Right lobe of liver (tissue), 6 donors: ENCODE measurements at regions not wholly inside any gene's neighbourhood (a gene's known extent, or its start where the extent isn't known, plus 50 kb on each side); places are given as distances from the start of the nearest gene placed in this dataset.
"Not testable (repeated sequence)": the region's sequence is repeated elsewhere in the genome, so short reads cannot be mapped to it uniquely, and the experiment has no call there.

Experiments
- ATAC-seq, 4 donors: fragments of 200-7000 bp; cut with Tn5 transposase; one replicate each; pipeline ENCODE4 v1.9.1; 2020; ENCODE audit warnings: mild to moderate bottlenecking in 4 of 4, moderate library complexity in 4 of 4
- DNase-seq, 3 donors: peaks; one replicate each; pipeline ENCODE4 v3.0.0-alpha.2; 2020
- H3K27ac ChIP-seq, 3 donors: fragments of 200-600 bp; one replicate each; pipeline ENCODE4 v1.8.0; 2022
- H3K27me3 ChIP-seq, 2 donors: fragments of 200-600 bp; one replicate each; pipeline ENCODE4 v1.8.0; 2022
- H3K36me3 ChIP-seq, 4 donors: fragments of 200-600 bp; sonication (generic) in 1 of 4; one replicate each; pipeline versions ENCODE4 v1.5.1 to v1.8.0; 2017 to 2022; ENCODE audit warnings: control low read depth in 1 of 4
- H3K4me1 ChIP-seq, 4 donors: fragments of 200-600 bp; sonication (generic) in 1 of 4; one replicate each; pipeline versions ENCODE4 v1.5.1 to v1.8.0; 2017 to 2022; ENCODE audit warnings: control low read depth in 1 of 4
- H3K4me3 ChIP-seq, 3 donors: fragments of 200-600 bp; one replicate each; pipeline ENCODE4 v1.8.0; 2022
- H3K9me3 ChIP-seq, 4 donors: fragments of 200-600 bp; sonication (generic) in 1 of 4; one replicate each; pipeline versions ENCODE4 v1.5.1 to v1.8.0; 2017 to 2022; ENCODE audit warnings: control low read depth in 1 of 4
- CTCF ChIP-seq, 4 donors: fragments of 200-600 bp in 3 of 4; fragments of 450-650 bp in 1 of 4; IDR thresholded peaks; one replicate each; pipeline versions ENCODE4 v1.5.1 to v1.8.0; 2016 to 2022; ENCODE audit warnings: antibody characterized with exemption in 4 of 4, mild to moderate bottlenecking in 2 of 4
- POLR2A ChIP-seq: fragments of 450-650 bp; IDR thresholded peaks from one replicate; pipeline ENCODE4 v1.6.1; 2017; ENCODE audit warnings: antibody characterized with exemption, mild to moderate bottlenecking
- WGBS: methylation state at CpG from one replicate; pipeline ENCODE4 v1.1.6; 2018; ENCODE audit warnings: low coverage, low lambda C conversion rate; ENCODE audit not compliant: insufficient coverage; ENCODE audit errors: missing lambda C conversion rate; 5-methylcytosine and 5-hydroxymethylcytosine counted together
- intact Hi-C, 2 donors: fragments of 100-400 bp; cut with DNase I; formaldehyde crosslinking; loops; one replicate each; pipeline versions ENCODE4 v1.11.2 to v1.14.1; 2022
- donor health status: DM: no; HTN: yes; CAD: no.
- donor health status: DM: no; HTN: no; CAD: no.
- donor health status: DM: no; HTN: no; CAD: no.
- donor health status: DM: no; HTN: yes; CAD: no.
- donor health status: DM: no; HTN: yes; CAD: no.

DNA sequence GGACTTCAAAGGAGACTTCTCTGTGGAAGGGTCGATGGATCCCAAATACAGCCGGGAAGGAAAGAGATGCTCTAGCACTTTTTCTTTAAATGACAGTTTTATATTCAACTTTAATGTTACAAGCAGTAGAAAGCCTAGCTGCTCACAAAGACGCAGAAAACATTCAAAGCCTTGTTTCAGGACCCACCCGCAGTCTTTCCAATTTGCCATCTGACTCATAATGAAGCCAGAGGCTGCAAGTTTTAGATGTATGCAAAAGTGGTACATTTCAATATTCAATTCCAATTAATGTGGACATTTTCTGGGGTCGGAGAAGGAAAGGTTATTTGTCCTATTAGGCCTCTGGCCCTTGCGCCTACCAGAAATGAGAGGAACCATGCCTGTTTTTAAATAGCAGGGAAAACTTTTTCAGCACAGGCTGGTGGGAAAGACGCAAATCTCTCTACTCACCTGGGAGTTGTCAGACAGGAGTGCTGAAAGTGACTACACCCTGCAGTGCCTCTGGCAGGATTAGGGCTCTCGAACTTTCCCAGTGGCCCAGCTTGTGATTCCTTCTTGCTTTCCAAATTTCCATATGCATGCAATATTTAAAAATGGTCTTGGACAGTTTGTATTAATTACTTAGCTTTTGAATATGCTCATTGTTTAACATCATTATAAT, 117.4 kb upstream of the MBNL1 start:
- no peak for DNase-seq
- no peaks in the 10 kb centered on the region for H3K36me3 ChIP-seq
- 62% methylated on average over 7 of the region's 8 CpGs for WGBS
- intact Hi-C loops, result no loop called here
- H3K27ac ChIP-seq, result no peak overlapping the region
- H3K9me3 ChIP-seq, result no peaks in the 10 kb centered on the region
- TF ChIP-seq CTCF (IDR thresholded peaks at IDR 0.05), result no peak
- no peak for TF ChIP-seq POLR2A
- no peaks in the 10 kb centered on the region for H3K4me1 ChIP-seq
- no peaks in the 10 kb centered on the region for H3K27me3 ChIP-seq
- no peak for ATAC-seq
- no peak overlapping the region for H3K4me3 ChIP-seq

DNA sequence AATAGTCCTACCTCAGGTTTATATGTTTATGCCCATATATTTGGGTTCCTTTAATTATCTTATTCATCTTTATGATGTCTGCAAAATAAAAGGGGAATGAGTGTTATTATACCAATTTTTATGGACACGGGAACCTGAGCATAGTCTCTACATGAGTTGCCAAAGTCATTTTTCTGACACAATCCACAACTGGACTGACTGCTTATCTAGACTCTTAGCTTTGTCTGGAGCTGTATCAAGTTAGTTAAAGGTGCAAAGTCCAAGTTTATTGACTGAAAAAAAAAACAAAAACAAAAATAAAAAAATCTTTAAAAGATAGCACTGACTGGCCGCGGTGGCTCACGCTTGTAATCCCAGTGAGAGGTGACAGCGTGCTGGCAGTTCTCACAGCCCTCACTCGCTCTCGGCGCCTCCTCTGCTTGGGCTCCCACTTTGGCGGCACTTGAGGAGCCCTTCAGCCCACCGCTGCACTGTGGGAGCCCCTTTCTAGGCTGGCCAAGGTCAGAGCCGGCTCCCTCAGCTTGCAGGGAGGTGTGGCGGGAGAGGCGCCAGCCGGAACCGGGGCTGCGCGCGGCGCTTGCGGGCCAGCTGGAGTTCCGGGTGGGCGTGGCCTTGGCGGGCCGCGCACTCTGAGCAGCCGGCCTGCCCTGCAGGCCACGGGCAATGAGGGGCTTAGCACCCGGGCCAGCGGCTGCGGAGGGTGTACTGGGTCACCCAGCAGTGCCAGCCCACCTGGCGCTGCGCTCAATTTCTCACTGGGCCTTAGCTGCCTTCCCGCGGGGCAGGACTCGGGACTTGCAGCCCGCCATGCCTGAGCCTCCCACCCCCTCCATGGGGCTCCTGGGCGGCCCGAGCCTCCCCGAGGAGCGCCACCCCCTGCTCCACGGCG, 116.6 kb upstream of the MBNL1 start:
- ATAC-seq, H3K36me3 ChIP-seq, H3K4me1 ChIP-seq, H3K4me3 ChIP-seq, H3K9me3 ChIP-seq, H3K27ac ChIP-seq, DNase-seq, H3K27me3 ChIP-seq, intact Hi-C loops: not testable (repeated sequence)
- WGBS, result 77% methylated on average over 8 of the region's 42 CpGs

DNA sequence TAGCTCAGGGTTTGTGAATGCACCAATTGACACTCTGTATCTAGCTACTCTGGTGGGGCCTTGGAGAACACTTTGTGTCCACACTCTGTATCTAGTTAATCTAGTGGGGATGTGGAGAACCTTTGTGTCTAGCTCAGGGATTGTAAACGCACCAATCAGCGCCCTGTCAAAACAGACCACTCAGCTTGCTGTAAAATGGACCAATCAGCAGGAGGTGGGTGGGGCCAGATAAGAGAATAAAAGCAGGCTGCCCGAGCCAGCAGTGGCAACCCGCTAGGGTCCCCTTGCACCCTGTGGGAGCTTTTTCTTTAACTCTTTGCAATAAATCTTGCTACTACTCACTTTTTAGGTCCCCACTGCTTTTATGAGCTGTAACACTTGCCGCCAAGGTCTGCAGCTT, 115.6 kb upstream of the MBNL1 start:
- not testable (repeated sequence) for H3K27ac ChIP-seq, H3K4me3 ChIP-seq
- WGBS, result 96% methylated on average over 3 of the region's 5 CpGs

GRCh38 chr3:152155246-152156020, 113.3 kb upstream of the MBNL1 start:
- no peaks in the 10 kb centered on the region for H3K9me3 ChIP-seq
- H3K27ac ChIP-seq, result no peak overlapping the region
- TF ChIP-seq CTCF (IDR thresholded peaks at IDR 0.05), result no peak
- no peak for TF ChIP-seq POLR2A
- no peaks in the 10 kb centered on the region for H3K36me3 ChIP-seq
- ATAC-seq, result no peak
- no peaks in the 10 kb centered on the region for H3K4me1 ChIP-seq
- no peak overlapping the region for H3K4me3 ChIP-seq
- intact Hi-C loops, result no loop called here
- 79% methylated on average over 5 of the region's 5 CpGs for WGBS
- DNase-seq, result no peak
- H3K27me3 ChIP-seq, result no peaks in the 10 kb centered on the region

More for the DNA sequence above, 115.6 kb upstream of the MBNL1 start:
- H3K4me1 ChIP-seq, ATAC-seq, DNase-seq, intact Hi-C loops, H3K36me3 ChIP-seq, H3K9me3 ChIP-seq, H3K27me3 ChIP-seq: not testable (repeated sequence)

DNA sequence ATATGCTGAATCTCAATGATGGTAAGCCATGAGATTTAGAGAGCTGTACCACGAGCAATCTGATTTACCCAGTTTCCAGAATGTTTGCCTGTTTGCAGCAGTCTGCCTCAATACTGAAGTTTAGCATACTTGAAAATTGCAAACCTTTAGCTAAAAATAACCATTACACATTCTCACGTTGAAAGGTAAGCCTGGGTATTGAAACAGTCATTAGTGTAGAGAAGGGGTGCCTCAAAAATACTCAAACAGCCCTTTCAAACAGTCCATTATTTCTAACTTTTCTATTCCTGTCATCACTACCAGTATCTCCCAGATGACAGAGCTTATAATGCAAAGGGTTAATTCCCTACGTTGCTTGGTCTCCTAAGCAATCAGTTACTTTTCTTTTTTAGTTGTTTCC, 111.8 kb upstream of the MBNL1 start:
- H3K36me3 ChIP-seq, result no peaks in the 10 kb centered on the region
- no peak for TF ChIP-seq POLR2A
- TF ChIP-seq CTCF (IDR thresholded peaks at IDR 0.05), result no peak
- no peaks in the 10 kb centered on the region for H3K27me3 ChIP-seq
- H3K4me1 ChIP-seq, result no peaks in the 10 kb centered on the region
- ATAC-seq (no peak), DNase-seq (no peak)
- intact Hi-C loops, result no loop called here
- WGBS, result 47% methylated on average over 3 of the region's 3 CpGs
- no peak overlapping the region for H3K4me3 ChIP-seq
- no peaks in the 10 kb centered on the region for H3K9me3 ChIP-seq
- H3K27ac ChIP-seq, result no peak overlapping the region
